Naive B cell (primary cell): ENCODE measurements at regions not wholly inside any gene's neighbourhood (a gene's known extent, or its start where the extent isn't known, plus 50 kb on each side); places are given as distances from the start of the nearest gene placed in this dataset.

Experiments used
- ATAC-seq, 2 donors: fragments of 150-1000 bp; cut with Tn5 transposase; 2 replicates each; pipeline ENCODE4 v1.10.0; 2021; ENCODE audit warnings: low read depth in 2 of 2, mild to moderate bottlenecking in 2 of 2, moderate library complexity in 2 of 2
- DNase-seq: peaks from one replicate; pipeline ENCODE4 v3.0.0; 2022
- H3K27ac Mint-ChIP-seq, 6 donors: one replicate each; pipeline ENCODE4 v1.8.0; 2020 to 2022; ENCODE audit warnings: mild to moderate bottlenecking in 6 of 6, mixed read lengths in 6 of 6, moderate library complexity in 5 of 6, inconsistent platforms in 2 of 6
- H3K27me3 Mint-ChIP-seq, 3 donors: one replicate each; pipeline ENCODE4 v1.8.0; 2021 to 2022; ENCODE audit warnings: mixed read lengths in 3 of 3, mild to moderate bottlenecking in 1 of 3
- H3K36me3 Mint-ChIP-seq, 2 donors: one replicate each; pipeline ENCODE4 v1.8.0; 2020 to 2022; ENCODE audit warnings: mixed read lengths in 2 of 2, inconsistent platforms in 1 of 2, mild to moderate bottlenecking in 1 of 2
- H3K4me1 Mint-ChIP-seq, 3 donors: one replicate each; pipeline ENCODE4 v1.8.0; 2020 to 2022; ENCODE audit warnings: mixed read lengths in 3 of 3, inconsistent platforms in 1 of 3, mild to moderate bottlenecking in 1 of 3, moderate library complexity in 1 of 3
- H3K4me3 Mint-ChIP-seq, 8 donors: one replicate each; pipeline ENCODE4 v1.8.0; 2020 to 2022; ENCODE audit warnings: mild to moderate bottlenecking in 8 of 8, mixed read lengths in 8 of 8, moderate library complexity in 8 of 8, inconsistent platforms in 2 of 8
- H3K9me3 Mint-ChIP-seq, 7 donors: one replicate each; pipeline ENCODE4 v1.8.0; 2020 to 2022; ENCODE audit warnings: mixed read lengths in 7 of 7, mild to moderate bottlenecking in 5 of 7, inconsistent platforms in 2 of 7, moderate library complexity in 1 of 7

GRCh38 chr3:180529778-180530177 lies 72.2 kb upstream of the TTC14 start:
- Mint-ChIP-seq H3K4me1 (no peaks in the 10 kb centered on the region), H3K36me3 (no peaks in the 10 kb centered on the region), H3K9me3 (peaks cover 0 to 18% (median 3%) of the 10 kb centered on the region in 7 donors), H3K27ac (no peak overlapping the region), H3K4me3 (no peak overlapping the region), H3K27me3 (no peaks in the 10 kb centered on the region)
- ATAC-seq (no peak), DNase-seq (no peak)

- no peak overlapping the region for H3K4me3 Mint-ChIP-seq
- no peaks in the 10 kb centered on the region for H3K36me3 Mint-ChIP-seq
- no peaks in the 10 kb centered on the region for H3K27me3 Mint-ChIP-seq
- ATAC-seq (no peak), DNase-seq (no peak)
- H3K27ac Mint-ChIP-seq, result no peak overlapping the region
- peaks cover 0 to 17% (median 3%) of the 10 kb centered on the region in 7 donors for H3K9me3 Mint-ChIP-seq
- no peaks in the 10 kb centered on the region for H3K4me1 Mint-ChIP-seq
Measured at GRCh38 chr3:180530276-180530675, 71.7 kb upstream of the TTC14 start.

- H3K4me3 Mint-ChIP-seq, result no peak overlapping the region
- ATAC-seq, result no peak
- no peak overlapping the region for H3K27ac Mint-ChIP-seq
- no peaks in the 10 kb centered on the region for H3K27me3 Mint-ChIP-seq
- peaks cover 0 to 8% (median 2%) of the 10 kb centered on the region in 7 donors for H3K9me3 Mint-ChIP-seq
- H3K36me3 Mint-ChIP-seq, result no peaks in the 10 kb centered on the region
- no peak for DNase-seq
- no peaks in the 10 kb centered on the region for H3K4me1 Mint-ChIP-seq
Measured at GRCh38 chr3:180531303-180532278, 70.4 kb upstream of the TTC14 start.

- H3K9me3 Mint-ChIP-seq, result peaks cover 0 to 15% (median 8%) of the 10 kb centered on the region in 7 donors
- no peaks in the 10 kb centered on the region for H3K4me1 Mint-ChIP-seq
- no peaks in the 10 kb centered on the region for H3K36me3 Mint-ChIP-seq
- no peak for ATAC-seq
- H3K4me3 Mint-ChIP-seq, result no peak overlapping the region
- no peaks in the 10 kb centered on the region for H3K27me3 Mint-ChIP-seq
- no peak for DNase-seq
- no peak overlapping the region for H3K27ac Mint-ChIP-seq
Measured at GRCh38 chr3:180534828-180535227, 67.1 kb upstream of the TTC14 start.

- Mint-ChIP-seq H3K27me3 (no peaks in the 10 kb centered on the region), H3K4me1 (no peaks in the 10 kb centered on the region), H3K36me3 (no peaks in the 10 kb centered on the region), H3K9me3 (peaks cover 0 to 19% (median 8%) of the 10 kb centered on the region in 7 donors), H3K4me3 (no peak overlapping the region), H3K27ac (no peak overlapping the region)
- DNase-seq, result no peak
- ATAC-seq, result no peak
Measured at GRCh38 chr3:180538493-180538892, 63.5 kb upstream of the TTC14 start.

GRCh38 chr3:180543877-180544276 lies 58.1 kb upstream of the TTC14 start:
- Mint-ChIP-seq H3K9me3 (peaks cover 0 to 13% (median 0%) of the 10 kb centered on the region in 7 donors), H3K4me3 (no peak overlapping the region), H3K36me3 (no peaks in the 10 kb centered on the region), H3K27me3 (peaks cover 5 to 8% (median 6%) of the 10 kb centered on the region in 3 donors), H3K27ac (no peak overlapping the region), H3K4me1 (no peaks in the 10 kb centered on the region)
- DNase-seq (no peak), ATAC-seq (no peak)

GRCh38 chr3:180546863-180547262 lies 55.1 kb upstream of the TTC14 start:
- Mint-ChIP-seq H3K4me1 (no peaks in the 10 kb centered on the region), H3K27me3 (peaks cover 8 to 10% (median 10%) of the 10 kb centered on the region in 3 donors), H3K9me3 (peaks cover 0 to 19% (median 2%) of the 10 kb centered on the region in 7 donors), H3K36me3 (no peaks in the 10 kb centered on the region), H3K4me3 (no peak overlapping the region), H3K27ac (no peak overlapping the region)
- ATAC-seq, result no peak
- DNase-seq, result no peak

GRCh38 chr3:180548050-180548449 lies 53.9 kb upstream of the TTC14 start:
- no peak overlapping the region for H3K4me3 Mint-ChIP-seq
- H3K9me3 Mint-ChIP-seq, result peaks cover 0 to 15% (median 2%) of the 10 kb centered on the region in 7 donors
- no peak for DNase-seq
- no peaks in the 10 kb centered on the region for H3K4me1 Mint-ChIP-seq
- H3K27me3 Mint-ChIP-seq, result peaks cover 8 to 10% (median 10%) of the 10 kb centered on the region in 3 donors
- H3K27ac Mint-ChIP-seq, result no peak overlapping the region
- no peaks in the 10 kb centered on the region for H3K36me3 Mint-ChIP-seq
- ATAC-seq, result no peak
